ENCODE measurements at regions not wholly inside any gene's neighbourhood (a gene's known extent, or its start where the extent isn't known, plus 50 kb on each side); places are given as distances from the start of the nearest gene placed in this dataset.
"Not testable (repeated sequence)": the region's sequence is repeated elsewhere in the genome, so short reads cannot be mapped to it uniquely, and the experiment has no call there.

DNA sequence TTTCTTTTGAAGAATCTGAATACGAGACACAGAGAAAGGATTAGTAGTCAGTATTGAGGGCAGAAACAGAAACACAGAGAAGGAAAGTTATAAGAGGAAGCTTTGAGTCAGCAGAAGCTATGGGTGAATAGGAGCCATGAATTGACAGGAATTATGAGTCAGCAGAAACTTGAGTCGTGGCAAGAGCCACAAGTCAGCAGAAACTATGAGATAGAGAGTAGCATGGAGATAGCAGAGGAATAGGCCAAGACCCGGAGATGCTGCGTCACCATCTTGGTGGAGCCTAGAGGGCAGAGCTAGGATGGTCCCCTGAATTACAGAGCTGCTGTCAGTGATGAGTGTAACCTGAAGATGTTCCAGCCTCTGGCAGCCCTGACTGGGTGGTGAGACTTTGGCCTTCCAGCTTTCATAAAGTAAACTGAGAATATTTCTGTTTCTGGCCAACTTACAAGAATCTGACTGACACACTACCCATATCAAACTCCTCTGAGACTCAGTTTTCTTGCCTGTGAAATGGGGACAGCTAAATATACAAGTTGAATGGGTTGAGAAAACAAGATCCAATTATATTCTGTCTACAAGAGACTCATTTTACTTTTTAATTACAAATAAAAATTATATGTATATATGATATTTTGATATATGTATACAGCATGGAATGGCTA, 211.8 kb downstream of the NPIPA7 start:
- H3K56ac ChIP-seq (ENCODE audit: extremely low read depth, insufficient read depth, low read length); H3K18ac ChIP-seq (ENCODE audit: low read depth, low read length); H3K4me3 ChIP-seq (ENCODE audit: insufficient read depth, low read depth, low read length); H3K4me2 ChIP-seq (ENCODE audit: low read depth, low read length); DNase-seq; POLR2A ChIA-PET (ENCODE audit: unreplicated experiment); H4K5ac ChIP-seq (ENCODE audit: low read depth, low read length); H4K8ac ChIP-seq (ENCODE audit: low read depth in 2 of 2, low read length in 2 of 2); H3K14ac ChIP-seq (replicated peaks; ENCODE audit: low read depth, low read length); H2AK9ac ChIP-seq (replicated peaks; ENCODE audit: low read depth, low read length, poor library complexity); dilution Hi-C loops (cut with HindIII; ENCODE audit: low sequenced_read_pairs, unreplicated experiment); H3K79me1 ChIP-seq (ENCODE audit: low read depth in 1 of 2, low read length in 2 of 2); H2BK20ac ChIP-seq (ENCODE audit: low read depth, low read length); H3K27ac ChIP-seq (ENCODE audit: insufficient read depth, low read length); H4K91ac ChIP-seq (ENCODE audit: insufficient read depth, low read depth, low read length); BruUV-seq (replicated peaks); H3K36me3 ChIP-seq (ENCODE audit: control insufficient read depth, insufficient read depth, low read length); H2BK15ac ChIP-seq (ENCODE audit: low read depth, low read length); H3K4ac ChIP-seq (ENCODE audit: low read depth, low read length); H2AK5ac ChIP-seq (ENCODE audit: low read depth, low read length); H3K4me1 ChIP-seq (ENCODE audit: control insufficient read depth, insufficient read depth, low read length); H2AFZ ChIP-seq (replicated peaks; ENCODE audit: low read length, poor library complexity); H3K9me3 ChIP-seq (ENCODE audit: control insufficient read depth, insufficient read depth, low read length); in situ Hi-C loops (cut with MboI; ENCODE audit: low sequenced_read_pairs); H4K20me1 ChIP-seq (ENCODE audit: insufficient read depth, low read length); H3K23ac ChIP-seq (ENCODE audit: low read depth, low read length); H3K9ac ChIP-seq (ENCODE audit: low read depth, low read length); CTCF ChIA-PET; H2BK5ac ChIP-seq (ENCODE audit: low read depth, low read length, poor library complexity, severe bottlenecking); H3K27me3 ChIP-seq (ENCODE audit: control insufficient read depth, insufficient read depth, low read length); H2BK120ac ChIP-seq (ENCODE audit: low read depth, low read length); H3K9me1 ChIP-seq (ENCODE audit: insufficient read depth, low read length): not testable (repeated sequence)
- ATAC-seq (ENCODE audit: low read depth), result peak; percentile 66
- intact Hi-C loops (cut with micrococcal nuclease), result loop anchor here (5.0 kb wide), 1 partner anchor 877 kb away; no protein-coding TSS in a partner anchor
- no CpG with 5 or more reads among the region's 4 CpGs for WGBS, 2 experiments (ENCODE audit: extremely low coverage in 2 of 2, insufficient read length in 1 of 2)
